ENCODE measurements at regions not wholly inside any gene's neighbourhood (a gene's known extent, or its start where the extent isn't known, plus 50 kb on each side); places are given as distances from the start of the nearest gene placed in this dataset.
A peak's percentile ranks its signal among the peaks of the same experiment; 100 is the strongest.

GRCh38 chr2:116340690-116341089 lies 1473.8 kb upstream of the DDX18 start:
- DNase-seq = no peak

GRCh38 chr2:116366212-116366611 lies 1448.3 kb upstream of the DDX18 start:
- no peak for DNase-seq

DNA sequence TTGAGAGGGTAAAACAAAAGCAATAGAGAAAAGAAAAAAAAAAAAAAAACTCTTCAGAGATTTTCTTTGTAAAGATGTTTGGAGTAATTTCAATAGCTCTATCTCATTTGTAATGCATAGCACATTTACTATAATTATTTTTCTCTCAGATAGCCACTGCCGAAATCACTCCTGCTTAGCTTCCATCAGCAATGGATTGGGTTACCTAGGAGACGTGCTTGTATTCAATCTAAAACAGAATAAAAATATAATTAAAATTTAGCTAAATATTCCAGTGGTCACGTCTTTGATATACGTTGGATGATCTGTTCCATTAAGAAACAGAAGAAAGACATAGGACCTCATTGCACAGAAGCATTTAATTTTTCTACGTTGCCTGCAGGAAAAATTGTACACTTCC lies 1435.7 kb upstream of the DDX18 start:
- no peak for DNase-seq

- DNase-seq = no peak
Observed at GRCh38 chr2:116411211-116411610, 1403.3 kb upstream of the DDX18 start.

GRCh38 chr2:116413659-116414058 lies 1400.8 kb upstream of the DDX18 start:
- no peak for DNase-seq

DNA sequence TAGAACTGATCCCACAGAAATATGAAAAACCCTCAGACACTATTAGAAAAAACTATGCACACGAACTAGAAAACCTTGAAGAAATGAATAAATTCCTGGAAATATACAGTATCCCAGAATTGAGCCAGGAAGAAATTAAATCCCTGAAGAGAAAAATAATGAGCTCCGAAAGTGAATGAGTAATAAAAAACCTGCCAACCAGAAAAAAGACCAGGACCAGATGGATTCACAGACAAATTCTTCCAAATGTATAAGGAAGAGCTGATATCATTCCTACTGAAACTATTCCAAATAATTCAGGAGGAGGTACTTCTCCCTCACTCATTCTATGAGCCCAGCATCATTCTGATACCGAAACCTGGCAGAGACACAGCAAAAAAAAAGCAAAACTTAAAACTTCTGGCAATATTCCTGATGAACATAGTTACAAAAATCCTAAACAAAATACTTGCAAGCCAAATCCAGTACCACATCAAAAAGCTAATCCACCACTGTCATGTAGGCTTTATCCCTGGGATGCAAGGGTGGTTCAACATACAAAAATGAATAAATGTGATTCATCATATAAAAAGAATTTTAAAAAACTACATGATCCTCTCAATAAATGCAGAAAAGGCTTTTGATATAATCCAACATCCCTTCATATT lies 1397.6 kb upstream of the DDX18 start:
- DNase-seq = no peak

DNA sequence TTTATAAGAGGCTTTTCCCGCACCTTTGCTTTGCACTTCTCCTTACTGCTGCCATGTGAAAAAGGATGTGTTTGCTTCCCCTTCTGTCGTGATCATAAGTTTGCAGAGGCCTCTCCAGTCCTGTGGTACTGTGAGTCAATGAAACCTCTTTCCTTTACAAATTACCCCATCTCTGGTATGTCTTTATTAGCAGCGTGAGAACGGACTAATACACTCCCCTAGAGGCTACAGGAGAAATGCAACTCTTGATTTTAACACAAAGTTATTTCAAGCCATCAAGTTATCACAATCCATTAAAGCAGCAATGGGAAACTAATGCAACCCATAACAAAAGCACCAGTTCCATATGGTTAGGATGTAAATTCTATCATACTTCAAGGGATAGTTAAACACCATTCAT lies 1378.8 kb upstream of the DDX18 start:
- no peak for DNase-seq

- no peak for DNase-seq
Observed at GRCh38 chr2:116440104-116440653, 1374.3 kb upstream of the DDX18 start.

- no peak for DNase-seq
Observed at GRCh38 chr2:116442418-116442817, 1372.1 kb upstream of the DDX18 start.

- no peak for DNase-seq
Observed at GRCh38 chr2:116444256-116444872, 1370.1 kb upstream of the DDX18 start.

DNA sequence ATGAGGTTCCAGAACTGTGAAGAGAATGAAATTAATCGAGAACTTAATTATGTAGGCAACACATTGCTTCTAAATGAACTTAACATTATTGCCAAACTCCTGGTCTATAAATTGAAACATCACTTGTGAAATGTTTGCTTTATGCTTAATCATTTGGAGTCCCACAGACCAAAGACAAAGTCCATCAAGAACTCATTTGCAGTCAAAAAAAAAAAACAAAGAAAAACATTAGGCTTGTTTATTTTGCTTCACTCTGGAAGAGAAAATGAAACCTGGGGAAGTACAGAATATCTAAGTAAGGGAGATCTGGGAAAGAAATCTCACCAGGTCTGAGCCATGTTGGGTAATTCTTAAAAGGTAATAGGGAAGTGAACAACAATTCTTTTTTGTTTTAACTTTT lies 1363.5 kb upstream of the DDX18 start:
- DNase-seq = no peak

DNA sequence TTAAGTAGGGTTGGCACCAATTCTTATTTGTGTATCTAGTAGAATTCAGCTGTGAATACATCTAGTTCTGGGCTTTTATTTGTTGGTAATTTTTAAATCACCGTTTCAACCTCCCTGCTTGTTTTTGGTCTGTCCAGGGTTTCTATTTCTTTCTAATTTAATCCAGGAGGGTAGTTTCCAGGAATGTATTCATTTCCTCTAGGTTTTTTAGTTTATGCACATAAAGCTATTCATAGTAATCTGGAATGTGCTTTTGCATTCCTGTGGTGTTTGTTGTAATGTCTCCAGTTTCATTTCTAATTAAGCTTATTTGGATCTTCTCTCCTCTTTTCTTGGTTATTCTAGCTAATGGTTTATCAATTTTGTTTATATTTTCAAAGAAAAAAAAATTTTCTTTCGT lies 1361.8 kb upstream of the DDX18 start:
- no peak for DNase-seq

- DNase-seq = no peak
Observed at GRCh38 chr2:116456429-116456828, 1358.1 kb upstream of the DDX18 start.

DNA sequence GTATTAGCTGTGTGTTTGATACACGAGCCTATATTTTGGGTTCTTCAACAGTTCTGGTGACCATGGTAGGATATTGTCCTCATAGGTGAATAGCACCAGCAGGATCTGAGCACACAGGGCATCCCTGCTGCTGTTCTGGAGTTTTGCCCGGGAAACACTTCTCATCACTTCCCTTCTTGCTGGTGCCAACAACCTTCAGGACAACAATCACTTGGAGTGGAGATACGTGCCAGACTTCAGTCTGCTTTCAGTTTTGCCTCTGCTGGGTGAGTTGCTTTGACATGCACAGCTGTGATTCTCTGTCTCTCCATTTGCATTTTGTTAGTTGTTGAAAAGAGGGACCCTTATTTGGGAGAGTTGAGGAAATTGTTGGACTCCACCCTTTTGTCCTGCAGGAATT lies 1347.2 kb upstream of the DDX18 start:
- DNase-seq = no peak

DNA sequence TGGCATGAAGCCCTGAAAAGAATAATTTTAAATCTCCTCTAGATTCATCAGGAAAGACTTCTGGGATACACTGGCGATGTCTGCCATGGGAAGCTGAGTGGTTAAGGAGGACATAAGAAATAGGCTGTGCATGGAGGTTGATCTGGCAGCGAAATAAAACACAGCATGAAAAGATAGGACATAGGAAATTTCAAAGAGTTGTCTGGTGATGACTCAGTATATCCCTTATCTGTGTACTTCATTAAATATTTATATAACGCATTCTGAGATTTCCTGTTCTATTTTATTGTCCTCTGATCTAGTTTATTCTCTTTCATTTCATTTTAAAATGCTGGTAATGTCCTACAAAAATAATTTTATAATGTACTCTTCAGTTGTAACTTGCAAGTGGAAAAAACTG lies 1337.3 kb upstream of the DDX18 start:
- DNase-seq = no peak

DNA sequence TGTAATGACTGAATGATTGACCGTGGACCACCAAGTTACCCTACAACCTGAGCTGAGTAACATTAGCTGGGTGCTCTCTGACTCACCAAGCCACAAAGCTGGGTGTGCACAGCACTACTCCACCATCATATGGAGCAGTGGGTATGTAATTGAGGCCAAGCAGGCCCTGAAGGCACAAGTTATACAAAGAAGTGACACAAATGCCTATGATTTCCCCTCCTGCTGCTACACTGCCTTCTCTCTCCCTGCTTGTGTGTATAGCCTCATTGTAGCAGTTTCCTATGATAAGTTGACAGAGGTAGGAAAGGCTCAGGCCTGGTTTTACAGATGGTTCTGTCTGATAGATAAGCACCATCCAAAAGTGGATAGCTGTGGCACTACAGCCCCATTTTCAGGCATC lies 1327.2 kb upstream of the DDX18 start:
- no peak for DNase-seq

GRCh38 chr2:116489292-116489691 lies 1325.2 kb upstream of the DDX18 start:
- DNase-seq = no peak

DNA sequence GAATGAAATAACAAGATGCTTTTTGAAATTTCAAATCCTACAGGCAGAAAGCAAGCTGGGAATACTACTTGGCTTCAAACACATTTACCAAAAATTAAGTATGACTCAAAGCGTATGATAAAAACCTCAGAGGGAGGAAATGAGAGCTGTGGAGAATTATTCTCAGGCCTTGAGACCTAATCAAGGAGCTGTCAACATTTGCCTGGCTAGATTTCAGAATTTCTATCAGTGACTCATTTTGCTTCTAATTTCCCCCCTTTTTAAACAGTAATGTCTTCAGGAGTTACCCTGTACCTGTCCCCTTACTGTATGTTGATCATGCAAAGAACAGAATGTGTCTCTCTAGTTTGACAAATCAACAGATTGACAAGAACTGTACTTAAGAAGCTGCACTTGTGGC lies 1324.5 kb upstream of the DDX18 start:
- DNase-seq = no peak

DNA sequence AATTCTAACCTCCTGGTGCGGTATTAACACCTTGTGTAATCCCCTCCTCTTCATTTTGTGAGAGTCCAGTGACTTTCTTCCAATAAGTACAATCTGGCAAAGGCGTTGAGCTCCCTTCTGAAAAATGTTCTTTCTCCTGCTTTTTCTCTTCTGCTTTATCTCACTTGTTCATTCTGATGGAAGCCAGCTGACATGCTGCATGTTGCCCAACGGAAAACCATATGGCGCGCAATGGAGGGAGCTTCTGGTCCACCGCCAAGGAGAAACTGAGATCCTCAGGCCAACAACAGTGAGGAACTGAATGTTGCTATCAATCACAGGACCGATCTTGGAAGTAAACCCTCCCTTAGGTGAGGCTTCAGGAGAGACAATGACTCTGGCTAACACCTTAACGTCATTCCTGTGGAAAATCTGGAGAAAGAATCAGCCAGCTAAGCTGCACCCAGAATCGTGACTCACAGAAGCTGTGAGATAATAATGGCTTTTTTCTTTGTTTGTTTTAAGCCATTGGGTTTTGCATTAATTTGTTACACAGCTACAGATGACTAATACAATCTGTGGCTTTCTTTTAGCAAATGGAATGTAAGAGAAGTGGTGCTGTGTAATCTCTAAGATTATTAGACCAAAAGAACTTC lies 1323.9 kb upstream of the DDX18 start:
- DNase-seq = no peak

DNA sequence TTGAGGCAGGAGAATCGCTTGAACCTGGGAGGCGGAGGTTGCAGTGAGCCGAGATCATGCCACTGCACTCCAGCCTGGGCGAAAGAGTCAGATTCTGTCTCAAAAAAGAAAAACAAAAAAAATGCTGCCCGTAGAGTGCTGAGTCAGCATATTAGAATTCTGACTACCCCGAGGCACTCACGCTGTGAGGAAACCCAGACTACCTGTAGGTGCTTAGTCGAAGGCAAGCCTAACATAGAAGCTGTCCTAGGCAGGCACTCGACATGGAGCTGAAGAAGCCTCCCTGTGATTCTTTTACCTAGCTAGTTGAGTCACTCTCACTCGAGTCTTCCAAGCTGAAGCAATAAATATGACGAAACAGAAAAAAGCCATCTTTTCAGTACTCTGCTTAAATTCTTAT lies 1323.2 kb upstream of the DDX18 start:
- DNase-seq = no peak

GRCh38 chr2:116499389-116499788 lies 1315.1 kb upstream of the DDX18 start:
- no peak for DNase-seq

- peak in 1 of 2 donors; percentile 13 for DNase-seq
Observed at GRCh38 chr2:116510117-116510671, 1304.3 kb upstream of the DDX18 start.

DNA sequence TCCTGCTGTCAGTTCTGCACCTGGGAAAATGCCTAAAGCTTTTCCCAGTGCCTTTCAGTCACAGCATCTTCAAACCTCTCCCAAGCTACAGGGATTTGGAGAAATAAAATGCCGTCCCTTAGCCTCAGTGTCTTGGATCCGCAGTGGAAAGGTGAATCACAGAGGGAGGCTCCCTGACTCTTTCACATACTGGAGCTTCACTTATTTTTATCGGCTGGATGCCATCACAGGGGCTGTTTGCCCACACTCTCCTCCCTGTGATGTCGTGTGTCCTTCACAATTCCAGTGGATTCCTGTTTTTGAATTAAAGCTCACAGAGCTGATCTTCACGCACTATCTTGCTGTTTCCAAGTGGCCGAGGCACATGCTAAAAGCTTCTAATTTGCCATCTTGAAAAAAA lies 1303.1 kb upstream of the DDX18 start:
- no peak for DNase-seq

DNA sequence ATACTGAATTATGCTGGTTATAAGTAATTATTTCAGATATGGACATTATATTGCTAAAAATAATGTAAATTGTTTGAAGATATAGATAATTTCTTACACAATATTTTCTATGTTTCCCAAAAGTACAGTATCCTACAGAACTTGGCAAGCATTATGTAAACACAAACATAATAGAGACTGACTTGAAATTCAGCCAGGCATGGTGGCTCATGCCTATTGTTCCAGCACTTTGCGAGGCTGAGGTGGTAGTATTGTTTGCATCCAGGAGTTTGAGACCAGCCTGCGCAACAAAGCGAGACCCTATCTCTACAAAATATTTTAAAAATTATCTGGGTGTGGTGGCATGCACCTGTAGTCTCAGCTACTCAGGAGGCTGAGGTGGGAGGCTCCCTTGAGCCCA lies 1300.5 kb upstream of the DDX18 start:
- no peak for DNase-seq
